ENCODE measurements at regions not wholly inside any gene's neighbourhood (a gene's known extent, or its start where the extent isn't known, plus 50 kb on each side); places are given as distances from the start of the nearest gene placed in this dataset.

- no peak for DNase-seq
- no TSS peak for BruUV-seq (replicated peaks)
- H3K36me3 Mint-ChIP-seq (ENCODE audit: insufficient read depth, unreplicated experiment) = peaks cover 5% of the 10 kb centered on the region
- H3K9me3 Mint-ChIP-seq (ENCODE audit: low read depth, unreplicated experiment) = no peaks in the 10 kb centered on the region
- H3K4me1 Mint-ChIP-seq (ENCODE audit: low read depth, unreplicated experiment) = peaks cover 48% of the 10 kb centered on the region
- H3K27ac Mint-ChIP-seq (ENCODE audit: unreplicated experiment) = no peak overlapping the region
- CTCF ChIA-PET = no interaction called here
- H3K4me3 Mint-ChIP-seq (ENCODE audit: low read depth, unreplicated experiment) = no peak overlapping the region
- no peak for TF ChIP-seq CTCF (IDR thresholded peaks at IDR 0.05; ENCODE audit: unreplicated experiment)
- intact Hi-C loops (cut with micrococcal nuclease; ENCODE audit: unreplicated experiment) = no loop called here
- no peaks in the 10 kb centered on the region for H3K27me3 Mint-ChIP-seq (ENCODE audit: unreplicated experiment)
These were observed 54.7 kb upstream of the F3 start for GRCh38 chr1:94596260-94596659.

- H3K27me3 Mint-ChIP-seq (ENCODE audit: unreplicated experiment) = no peaks in the 10 kb centered on the region
- CTCF ChIA-PET = no interaction called here
- DNase-seq = no peak
- H3K36me3 Mint-ChIP-seq (ENCODE audit: insufficient read depth, unreplicated experiment) = peaks cover 5% of the 10 kb centered on the region
- peaks cover 53% of the 10 kb centered on the region for H3K4me1 Mint-ChIP-seq (ENCODE audit: low read depth, unreplicated experiment)
- TF ChIP-seq CTCF (IDR thresholded peaks at IDR 0.05; ENCODE audit: unreplicated experiment) = no peak
- no TSS peak for BruUV-seq (replicated peaks)
- no peak overlapping the region for H3K4me3 Mint-ChIP-seq (ENCODE audit: low read depth, unreplicated experiment)
- intact Hi-C loops (cut with micrococcal nuclease; ENCODE audit: unreplicated experiment) = no loop called here
- H3K27ac Mint-ChIP-seq (ENCODE audit: unreplicated experiment) = no peak overlapping the region
- H3K9me3 Mint-ChIP-seq (ENCODE audit: low read depth, unreplicated experiment) = no peaks in the 10 kb centered on the region
These were observed 54.1 kb upstream of the F3 start for GRCh38 chr1:94595658-94596057.

- intact Hi-C loops (cut with micrococcal nuclease; ENCODE audit: unreplicated experiment) = no loop called here
- DNase-seq = no peak
- no TSS peak for BruUV-seq (replicated peaks)
- H3K4me3 Mint-ChIP-seq (ENCODE audit: low read depth, unreplicated experiment) = no peak overlapping the region
- no peak overlapping the region for H3K27ac Mint-ChIP-seq (ENCODE audit: unreplicated experiment)
- peaks cover 5% of the 10 kb centered on the region for H3K36me3 Mint-ChIP-seq (ENCODE audit: insufficient read depth, unreplicated experiment)
- no peak for TF ChIP-seq CTCF (IDR thresholded peaks at IDR 0.05; ENCODE audit: unreplicated experiment)
- H3K9me3 Mint-ChIP-seq (ENCODE audit: low read depth, unreplicated experiment) = no peaks in the 10 kb centered on the region
- CTCF ChIA-PET = interaction anchor here (2.9 kb wide), 1 partner anchor 14 kb away, joined by 7 read pairs; no protein-coding TSS in a partner anchor
- peaks cover 43% of the 10 kb centered on the region for H3K4me1 Mint-ChIP-seq (ENCODE audit: low read depth, unreplicated experiment)
- no peaks in the 10 kb centered on the region for H3K27me3 Mint-ChIP-seq (ENCODE audit: unreplicated experiment)
These were observed 52.1 kb upstream of the F3 start for GRCh38 chr1:94593611-94594010.

- no TSS peak for BruUV-seq (replicated peaks)
- no peak for TF ChIP-seq CTCF (IDR thresholded peaks at IDR 0.05; ENCODE audit: unreplicated experiment)
- DNase-seq = no peak
- CTCF ChIA-PET = interaction anchor here (1.2 to 2.9 kb wide), 2 partner anchors 13 to 15 kb away, joined by 3 to 7 read pairs; no protein-coding TSS in a partner anchor
- H3K27ac Mint-ChIP-seq (ENCODE audit: unreplicated experiment) = no peak overlapping the region
- H3K36me3 Mint-ChIP-seq (ENCODE audit: insufficient read depth, unreplicated experiment) = peaks cover 5% of the 10 kb centered on the region
- H3K4me1 Mint-ChIP-seq (ENCODE audit: low read depth, unreplicated experiment) = peaks cover 38% of the 10 kb centered on the region
- no peaks in the 10 kb centered on the region for H3K27me3 Mint-ChIP-seq (ENCODE audit: unreplicated experiment)
- intact Hi-C loops (cut with micrococcal nuclease; ENCODE audit: unreplicated experiment) = no loop called here
- no peaks in the 10 kb centered on the region for H3K9me3 Mint-ChIP-seq (ENCODE audit: low read depth, unreplicated experiment)
- H3K4me3 Mint-ChIP-seq (ENCODE audit: low read depth, unreplicated experiment) = no peak overlapping the region
These were observed 51.0 kb upstream of the F3 start for GRCh38 chr1:94592571-94592920.

Data from Calu3 (cell line).